ENCODE measurements at regions not wholly inside any gene's neighbourhood (a gene's known extent, or its start where the extent isn't known, plus 50 kb on each side); places are given as distances from the start of the nearest gene placed in this dataset.

- Histone ChIP-seq H3K9me3 (ENCODE audit: control insufficient read depth, low read length) (no peaks in the 10 kb centered on the region), H3K4me1 (ENCODE audit: control insufficient read depth, insufficient read depth, low read length, poor library complexity, severe bottlenecking) (no peaks in the 10 kb centered on the region), H3K27ac (ENCODE audit: low read depth, low read length, severe bottlenecking) (no peak overlapping the region), H3K4me3 (ENCODE audit: extremely low read depth, insufficient read depth, low read length, poor library complexity, severe bottlenecking) (no peak overlapping the region), H3K36me3 (ENCODE audit: control insufficient read depth, insufficient read depth, low read length) (no peaks in the 10 kb centered on the region)
Measured at GRCh38 chr2:157082950-157083349, 174.6 kb upstream of the GALNT5 start.

GRCh38 chr2:157085522-157085921 lies 172.0 kb upstream of the GALNT5 start:
- H3K4me3 ChIP-seq (ENCODE audit: extremely low read depth, insufficient read depth, low read length, poor library complexity, severe bottlenecking): no peak overlapping the region
- H3K27ac ChIP-seq (ENCODE audit: low read depth, low read length, severe bottlenecking): no peak overlapping the region
- H3K4me1 ChIP-seq (ENCODE audit: control insufficient read depth, insufficient read depth, low read length, poor library complexity, severe bottlenecking): no peaks in the 10 kb centered on the region
- no peaks in the 10 kb centered on the region for H3K36me3 ChIP-seq (ENCODE audit: control insufficient read depth, insufficient read depth, low read length)
- H3K9me3 ChIP-seq (ENCODE audit: control insufficient read depth, low read length): no peaks in the 10 kb centered on the region
- no CpG with 5 or more reads among the region's 1 CpG for WGBS, 2 experiments (ENCODE audit: insufficient coverage in 2 of 2)

- H3K4me3 ChIP-seq (ENCODE audit: extremely low read depth, insufficient read depth, low read length, poor library complexity, severe bottlenecking): no peak overlapping the region
- no peaks in the 10 kb centered on the region for H3K9me3 ChIP-seq (ENCODE audit: control insufficient read depth, low read length)
- 94 to 96% methylated on average over 8 to 9 of the region's 13 CpGs for WGBS, 2 experiments (ENCODE audit: insufficient coverage in 2 of 2)
- H3K4me1 ChIP-seq (ENCODE audit: control insufficient read depth, insufficient read depth, low read length, poor library complexity, severe bottlenecking): no peaks in the 10 kb centered on the region
- no peaks in the 10 kb centered on the region for H3K36me3 ChIP-seq (ENCODE audit: control insufficient read depth, insufficient read depth, low read length)
- H3K27ac ChIP-seq (ENCODE audit: low read depth, low read length, severe bottlenecking): no peak overlapping the region
Measured at GRCh38 chr2:157087373-157088002, 170.0 kb upstream of the GALNT5 start.

- WGBS, 2 experiments (ENCODE audit: insufficient coverage in 2 of 2): no CpG with 5 or more reads among the region's 3 CpGs
- no peaks in the 10 kb centered on the region for H3K9me3 ChIP-seq (ENCODE audit: control insufficient read depth, low read length)
- no peaks in the 10 kb centered on the region for H3K36me3 ChIP-seq (ENCODE audit: control insufficient read depth, insufficient read depth, low read length)
Measured at GRCh38 chr2:157093666-157094065, 163.8 kb upstream of the GALNT5 start.

GRCh38 chr2:157105372-157105771 lies 152.1 kb upstream of the GALNT5 start:
- no peaks in the 10 kb centered on the region for H3K9me3 ChIP-seq (ENCODE audit: control insufficient read depth, low read length)
- no CpG with 5 or more reads among the region's 1 CpG for WGBS, 2 experiments (ENCODE audit: insufficient coverage in 2 of 2)
- no peak overlapping the region for H3K4me3 ChIP-seq (ENCODE audit: extremely low read depth, insufficient read depth, low read length, poor library complexity, severe bottlenecking)
- H3K27ac ChIP-seq (ENCODE audit: low read depth, low read length, severe bottlenecking): no peak overlapping the region
- no peaks in the 10 kb centered on the region for H3K36me3 ChIP-seq (ENCODE audit: control insufficient read depth, insufficient read depth, low read length)
- no peaks in the 10 kb centered on the region for H3K4me1 ChIP-seq (ENCODE audit: control insufficient read depth, insufficient read depth, low read length, poor library complexity, severe bottlenecking)

More at GRCh38 chr2:157093666-157094065, 163.8 kb upstream of the GALNT5 start:
- H3K27ac ChIP-seq (ENCODE audit: low read depth, low read length, severe bottlenecking): no peak overlapping the region
- no peak overlapping the region for H3K4me3 ChIP-seq (ENCODE audit: extremely low read depth, insufficient read depth, low read length, poor library complexity, severe bottlenecking)
- H3K4me1 ChIP-seq (ENCODE audit: control insufficient read depth, insufficient read depth, low read length, poor library complexity, severe bottlenecking): no peaks in the 10 kb centered on the region

- H3K4me1 ChIP-seq (ENCODE audit: control insufficient read depth, insufficient read depth, low read length, poor library complexity, severe bottlenecking): no peaks in the 10 kb centered on the region
- no peak overlapping the region for H3K4me3 ChIP-seq (ENCODE audit: extremely low read depth, insufficient read depth, low read length, poor library complexity, severe bottlenecking)
- no peak overlapping the region for H3K27ac ChIP-seq (ENCODE audit: low read depth, low read length, severe bottlenecking)
- H3K36me3 ChIP-seq (ENCODE audit: control insufficient read depth, insufficient read depth, low read length): no peaks in the 10 kb centered on the region
- WGBS, 2 experiments (ENCODE audit: insufficient coverage in 2 of 2): 86% methylated on average over 1 of the region's 1 CpG; no CpG with 5 or more reads in 1 of the 2 experiments
- no peaks in the 10 kb centered on the region for H3K9me3 ChIP-seq (ENCODE audit: control insufficient read depth, low read length)
Measured at GRCh38 chr2:157106950-157107349, 150.6 kb upstream of the GALNT5 start.

GRCh38 chr2:157107460-157107859 lies 150.0 kb upstream of the GALNT5 start:
- H3K36me3 ChIP-seq (ENCODE audit: control insufficient read depth, insufficient read depth, low read length): no peaks in the 10 kb centered on the region
- H3K27ac ChIP-seq (ENCODE audit: low read depth, low read length, severe bottlenecking): no peak overlapping the region
- no peak overlapping the region for H3K4me3 ChIP-seq (ENCODE audit: extremely low read depth, insufficient read depth, low read length, poor library complexity, severe bottlenecking)
- no peaks in the 10 kb centered on the region for H3K4me1 ChIP-seq (ENCODE audit: control insufficient read depth, insufficient read depth, low read length, poor library complexity, severe bottlenecking)
- H3K9me3 ChIP-seq (ENCODE audit: control insufficient read depth, low read length): no peaks in the 10 kb centered on the region
- 82 to 85% methylated on average over 1 of the region's 1 CpG for WGBS, 2 experiments (ENCODE audit: insufficient coverage in 2 of 2)

GRCh38 chr2:157107877-157108276 lies 149.6 kb upstream of the GALNT5 start:
- H3K4me1 ChIP-seq (ENCODE audit: control insufficient read depth, insufficient read depth, low read length, poor library complexity, severe bottlenecking): no peaks in the 10 kb centered on the region
- 78 to 88% methylated on average over 2 of the region's 2 CpGs for WGBS, 2 experiments (ENCODE audit: insufficient coverage in 2 of 2)

GRCh38 chr2:157122776-157123175 lies 134.7 kb upstream of the GALNT5 start:
- H3K4me3 ChIP-seq (ENCODE audit: extremely low read depth, insufficient read depth, low read length, poor library complexity, severe bottlenecking): no peak overlapping the region
- no peaks in the 10 kb centered on the region for H3K9me3 ChIP-seq (ENCODE audit: control insufficient read depth, low read length)
- WGBS, 2 experiments (ENCODE audit: insufficient coverage in 2 of 2): 81 to 87% methylated on average over 2 to 5 of the region's 6 CpGs
- H3K4me1 ChIP-seq (ENCODE audit: control insufficient read depth, insufficient read depth, low read length, poor library complexity, severe bottlenecking): no peaks in the 10 kb centered on the region
- no peaks in the 10 kb centered on the region for H3K36me3 ChIP-seq (ENCODE audit: control insufficient read depth, insufficient read depth, low read length)
- H3K27ac ChIP-seq (ENCODE audit: low read depth, low read length, severe bottlenecking): no peak overlapping the region

More at GRCh38 chr2:157107877-157108276, 149.6 kb upstream of the GALNT5 start:
- Histone ChIP-seq H3K36me3 (ENCODE audit: control insufficient read depth, insufficient read depth, low read length) (no peaks in the 10 kb centered on the region), H3K27ac (ENCODE audit: low read depth, low read length, severe bottlenecking) (no peak overlapping the region), H3K9me3 (ENCODE audit: control insufficient read depth, low read length) (no peaks in the 10 kb centered on the region), H3K4me3 (ENCODE audit: extremely low read depth, insufficient read depth, low read length, poor library complexity, severe bottlenecking) (no peak overlapping the region)

- H3K27ac ChIP-seq (ENCODE audit: low read depth, low read length, severe bottlenecking): no peak overlapping the region
- no peaks in the 10 kb centered on the region for H3K4me1 ChIP-seq (ENCODE audit: control insufficient read depth, insufficient read depth, low read length, poor library complexity, severe bottlenecking)
- H3K9me3 ChIP-seq (ENCODE audit: control insufficient read depth, low read length): no peaks in the 10 kb centered on the region
- H3K36me3 ChIP-seq (ENCODE audit: control insufficient read depth, insufficient read depth, low read length): no peaks in the 10 kb centered on the region
- H3K4me3 ChIP-seq (ENCODE audit: extremely low read depth, insufficient read depth, low read length, poor library complexity, severe bottlenecking): no peak overlapping the region
- 50 to 83% methylated on average over 1 to 2 of the region's 2 CpGs for WGBS, 2 experiments (ENCODE audit: insufficient coverage in 2 of 2)
Measured at GRCh38 chr2:157124731-157125130, 132.8 kb upstream of the GALNT5 start.

GRCh38 chr2:157125685-157126084 lies 131.8 kb upstream of the GALNT5 start:
- no peaks in the 10 kb centered on the region for H3K9me3 ChIP-seq (ENCODE audit: control insufficient read depth, low read length)
- no CpG with 5 or more reads among the region's 1 CpG for WGBS, 2 experiments (ENCODE audit: insufficient coverage in 2 of 2)
- no peak overlapping the region for H3K27ac ChIP-seq (ENCODE audit: low read depth, low read length, severe bottlenecking)
- H3K4me3 ChIP-seq (ENCODE audit: extremely low read depth, insufficient read depth, low read length, poor library complexity, severe bottlenecking): no peak overlapping the region
- H3K4me1 ChIP-seq (ENCODE audit: control insufficient read depth, insufficient read depth, low read length, poor library complexity, severe bottlenecking): no peaks in the 10 kb centered on the region
- no peaks in the 10 kb centered on the region for H3K36me3 ChIP-seq (ENCODE audit: control insufficient read depth, insufficient read depth, low read length)

Data from mesodermal cell (in vitro differentiated cells).